MM.1S (cell line): ENCODE measurements at regions not wholly inside any gene's neighbourhood (a gene's known extent, or its start where the extent isn't known, plus 50 kb on each side); places are given as distances from the start of the nearest gene placed in this dataset.

Experiments
- DNase-seq: peaks from one replicate; pipeline ENCODE4 v3.0.0-alpha.2; 2015
- H2AFZ ChIP-seq: fragments of 300-600 bp; sonication (generic); 2 replicates; pipeline ENCODE4 v1.6.0; 2016; ENCODE audit warnings: antibody characterized with exemption, low read length
- H3F3A ChIP-seq: fragments of 300-600 bp; sonication (generic); 2 replicates; pipeline ENCODE4 v1.6.1; 2016; ENCODE audit warnings: mild to moderate bottlenecking, antibody characterized with exemption, low read length, moderate library complexity, mixed read lengths; ENCODE audit not compliant: insufficient read depth
- H3K27ac ChIP-seq: fragments of 300-600 bp; sonication (generic); 2 replicates; pipeline ENCODE4 v1.5.1; 2016; ENCODE audit warnings: mild to moderate bottlenecking, low read length
- H3K27me3 ChIP-seq: fragments of 300-600 bp; sonication (generic); replicated peaks from 2 replicates; pipeline ENCODE4 v1.6.0; 2016; ENCODE audit warnings: low read length; ENCODE audit not compliant: insufficient read depth
- H3K36me3 ChIP-seq: fragments of 300-600 bp; sonication (generic); replicated peaks from 2 replicates; pipeline ENCODE4 v1.6.1; 2016; ENCODE audit warnings: mild to moderate bottlenecking, low read length, mixed read lengths; ENCODE audit not compliant: insufficient read depth
- H3K4me1 ChIP-seq: fragments of 300-600 bp; sonication (generic); 2 replicates; pipeline ENCODE4 v1.6.1; 2016; ENCODE audit warnings: low read length, mixed read lengths
- H3K4me2 ChIP-seq: fragments of 300-600 bp; sonication (generic); 2 replicates; pipeline ENCODE4 v1.6.0; 2016; ENCODE audit warnings: low read depth, low read length
- H3K4me3 ChIP-seq: fragments of 300-600 bp; sonication (generic); 2 replicates; pipeline ENCODE4 v1.5.1; 2016; ENCODE audit warnings: low read length, mixed read lengths
- H3K79me2 ChIP-seq: fragments of 300-600 bp; sonication (generic); 2 replicates; pipeline ENCODE4 v1.6.1; 2016; ENCODE audit warnings: mixed run types, low read length, mixed read lengths
- H3K9ac ChIP-seq: fragments of 300-600 bp; sonication (generic); 2 replicates; pipeline ENCODE4 v1.6.1; 2016; ENCODE audit warnings: low read length, mixed read lengths
- H3K9me2 ChIP-seq: fragments of 300-600 bp; sonication (generic); replicated peaks from 2 replicates; pipeline ENCODE4 v1.6.1; 2016; ENCODE audit warnings: mild to moderate bottlenecking, low read length, mixed read lengths; ENCODE audit not compliant: insufficient read depth
- H3K9me3 ChIP-seq: fragments of 300-600 bp; sonication (generic); replicated peaks from 2 replicates; pipeline ENCODE4 v1.6.1; 2016; ENCODE audit warnings: mild to moderate bottlenecking, low read length, mixed read lengths; ENCODE audit not compliant: insufficient read depth
- H4K20me1 ChIP-seq: fragments of 300-600 bp; sonication (generic); 2 replicates; pipeline ENCODE4 v1.6.1; 2016; ENCODE audit warnings: mild to moderate bottlenecking, low read length, moderate library complexity, mixed read lengths; ENCODE audit not compliant: insufficient read depth
- EZH2 ChIP-seq: fragments of 300-600 bp; sonication (generic); optimal IDR thresholded peaks from 2 replicates; pipeline ENCODE3; 2017; ENCODE audit warnings: low read depth, mild to moderate bottlenecking, antibody characterized with exemption, low read length, mixed read lengths
- EZH2phosphoT487 ChIP-seq: fragments of 300-600 bp; sonication (generic); IDR thresholded peaks from 2 replicates; pipeline ENCODE4 v1.6.1; 2018; ENCODE audit warnings: antibody characterized with exemption, low read length
- TF ChIP-seq, protein P1 (sequence below): fragments of 300-600 bp; sonication (generic); IDR thresholded peaks from 2 replicates; pipeline ENCODE4 v1.5.1; 2016; ENCODE audit warnings: antibody characterized with exemption, low read length, mixed read lengths

DNA sequence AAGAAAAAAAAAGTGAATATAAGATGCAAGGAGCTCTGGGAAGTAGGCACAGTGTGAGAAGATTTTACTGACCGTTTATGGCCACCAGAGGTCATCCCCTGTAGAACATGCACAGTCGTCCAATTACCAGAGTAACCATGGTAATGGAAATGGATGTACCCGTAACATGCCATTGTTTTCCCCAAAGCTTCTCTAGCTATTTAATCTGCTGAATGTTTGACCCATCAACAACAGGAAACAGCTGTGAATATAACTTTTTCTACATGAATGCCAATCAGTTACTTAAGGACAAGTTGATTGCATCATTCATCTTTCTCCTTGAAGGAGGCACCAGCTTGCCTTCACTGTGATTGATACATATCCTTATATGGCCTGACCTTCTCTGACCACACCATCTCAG is 1967.0 kb upstream of the CDH9 start:
- Histone ChIP-seq H3K79me2 (no peaks in the 10 kb centered on the region), H3F3A (no peaks in the 10 kb centered on the region), H3K9me2 (no peaks in the 10 kb centered on the region), H2AFZ (no peak overlapping the region), H4K20me1 (no peaks in the 10 kb centered on the region), H3K4me1 (no peaks in the 10 kb centered on the region), H3K27ac (no peak overlapping the region), H3K27me3 (no peaks in the 10 kb centered on the region), H3K9ac (no peak overlapping the region), H3K36me3 (no peaks in the 10 kb centered on the region), H3K4me2 (no peak overlapping the region), H3K9me3 (no peaks in the 10 kb centered on the region), H3K4me3 (no peak overlapping the region)
- TF ChIP-seq EZH2phosphoT487, result no peak
- TF ChIP-seq, protein P1, sequence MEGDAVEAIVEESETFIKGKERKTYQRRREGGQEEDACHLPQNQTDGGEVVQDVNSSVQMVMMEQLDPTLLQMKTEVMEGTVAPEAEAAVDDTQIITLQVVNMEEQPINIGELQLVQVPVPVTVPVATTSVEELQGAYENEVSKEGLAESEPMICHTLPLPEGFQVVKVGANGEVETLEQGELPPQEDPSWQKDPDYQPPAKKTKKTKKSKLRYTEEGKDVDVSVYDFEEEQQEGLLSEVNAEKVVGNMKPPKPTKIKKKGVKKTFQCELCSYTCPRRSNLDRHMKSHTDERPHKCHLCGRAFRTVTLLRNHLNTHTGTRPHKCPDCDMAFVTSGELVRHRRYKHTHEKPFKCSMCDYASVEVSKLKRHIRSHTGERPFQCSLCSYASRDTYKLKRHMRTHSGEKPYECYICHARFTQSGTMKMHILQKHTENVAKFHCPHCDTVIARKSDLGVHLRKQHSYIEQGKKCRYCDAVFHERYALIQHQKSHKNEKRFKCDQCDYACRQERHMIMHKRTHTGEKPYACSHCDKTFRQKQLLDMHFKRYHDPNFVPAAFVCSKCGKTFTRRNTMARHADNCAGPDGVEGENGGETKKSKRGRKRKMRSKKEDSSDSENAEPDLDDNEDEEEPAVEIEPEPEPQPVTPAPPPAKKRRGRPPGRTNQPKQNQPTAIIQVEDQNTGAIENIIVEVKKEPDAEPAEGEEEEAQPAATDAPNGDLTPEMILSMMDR, result no peak
- TF ChIP-seq EZH2, result no peak
- no peak for DNase-seq

DNA sequence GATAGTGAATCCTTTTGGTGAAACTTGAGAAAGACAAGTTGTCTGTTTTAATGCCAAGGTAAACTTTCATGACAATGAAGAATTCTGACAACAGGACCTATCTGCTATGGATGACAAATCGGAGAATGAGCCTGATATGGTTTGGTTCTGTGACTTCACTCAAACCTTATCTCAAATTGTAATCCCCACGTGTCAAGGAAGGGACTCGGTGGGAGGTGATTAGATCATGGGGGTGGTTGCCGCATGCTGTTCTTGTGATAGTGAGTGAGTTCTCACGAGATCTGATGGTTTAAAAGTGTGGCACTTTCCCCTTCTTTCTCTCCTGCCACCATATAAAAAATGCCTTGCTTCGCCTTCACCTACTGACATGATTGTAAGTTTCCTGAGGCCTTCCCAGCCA is 1964.1 kb upstream of the CDH9 start:
- Histone ChIP-seq H3K4me2 (no peak overlapping the region), H3K9me2 (no peaks in the 10 kb centered on the region), H3K27me3 (no peaks in the 10 kb centered on the region), H3K4me1 (no peaks in the 10 kb centered on the region), H4K20me1 (no peaks in the 10 kb centered on the region), H3K9ac (no peak overlapping the region), H3K36me3 (no peaks in the 10 kb centered on the region), H3K27ac (no peak overlapping the region), H3F3A (no peaks in the 10 kb centered on the region), H2AFZ (no peak overlapping the region), H3K79me2 (no peaks in the 10 kb centered on the region), H3K4me3 (no peak overlapping the region), H3K9me3 (no peaks in the 10 kb centered on the region)
- no peak for DNase-seq
- TF ChIP-seq, protein P1, result no peak
- TF ChIP-seq EZH2phosphoT487 (no peak), EZH2 (no peak)

DNA sequence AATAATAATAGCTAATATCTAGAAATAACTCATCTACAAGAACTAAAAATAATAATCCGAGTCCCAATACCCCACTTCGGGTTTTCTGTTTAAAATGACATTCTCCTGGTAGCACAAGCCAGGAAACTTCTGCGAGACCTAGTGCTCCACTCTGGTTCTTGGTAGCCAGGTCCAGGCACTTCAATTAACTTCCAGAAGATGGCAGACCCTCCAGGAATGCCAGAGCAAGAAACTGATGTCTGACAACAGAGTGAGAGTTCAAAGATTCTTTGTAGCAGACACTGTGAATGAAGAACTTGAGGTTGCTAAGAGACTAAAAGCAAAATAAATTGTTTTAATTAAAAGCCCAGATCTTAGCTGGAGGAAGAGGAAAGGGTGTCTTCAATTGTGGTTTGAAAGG is 1963.3 kb upstream of the CDH9 start:
- TF ChIP-seq, protein P1, result no peak
- TF ChIP-seq EZH2phosphoT487 (no peak), EZH2 (no peak)
- no peak overlapping the region for H2AFZ ChIP-seq

More for the DNA sequence above, 1963.3 kb upstream of the CDH9 start:
- Histone ChIP-seq H3K4me3 (no peak overlapping the region), H3K27me3 (no peaks in the 10 kb centered on the region), H3K9me2 (no peaks in the 10 kb centered on the region), H3K79me2 (no peaks in the 10 kb centered on the region), H3K27ac (no peak overlapping the region), H4K20me1 (no peaks in the 10 kb centered on the region), H3K4me1 (no peaks in the 10 kb centered on the region), H3K36me3 (no peaks in the 10 kb centered on the region), H3F3A (no peaks in the 10 kb centered on the region), H3K9me3 (no peaks in the 10 kb centered on the region), H3K9ac (no peak overlapping the region), H3K4me2 (no peak overlapping the region)
- DNase-seq, result no peak
